ENCODE measurements at regions not wholly inside any gene's neighbourhood (a gene's known extent, or its start where the extent isn't known, plus 50 kb on each side); places are given as distances from the start of the nearest gene placed in this dataset.

- DNase-seq = no peak
Measured at GRCh38 chr4:33592701-33593100, 2651.6 kb downstream of the ARAP2 start.

DNA sequence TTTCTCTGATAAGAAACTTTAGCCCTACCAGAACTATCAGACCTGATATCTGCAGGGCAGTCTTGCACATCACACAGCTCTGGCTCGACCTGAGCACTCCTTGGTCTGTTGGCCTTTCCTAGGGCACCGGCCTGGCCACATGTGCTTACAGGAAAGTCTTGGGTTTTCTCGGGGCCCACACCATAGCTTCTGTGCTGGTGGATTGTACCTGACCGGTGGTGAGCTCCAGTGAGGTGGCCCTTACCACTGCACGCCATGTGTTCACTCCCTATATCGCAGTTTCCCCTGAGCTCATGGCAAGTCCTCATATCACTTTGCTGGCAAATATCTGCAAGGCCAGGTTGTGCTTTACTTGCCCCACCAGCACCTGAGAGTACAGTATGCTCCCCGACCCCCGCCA is 2637.4 kb downstream of the ARAP2 start:
- no peak for DNase-seq

DNA sequence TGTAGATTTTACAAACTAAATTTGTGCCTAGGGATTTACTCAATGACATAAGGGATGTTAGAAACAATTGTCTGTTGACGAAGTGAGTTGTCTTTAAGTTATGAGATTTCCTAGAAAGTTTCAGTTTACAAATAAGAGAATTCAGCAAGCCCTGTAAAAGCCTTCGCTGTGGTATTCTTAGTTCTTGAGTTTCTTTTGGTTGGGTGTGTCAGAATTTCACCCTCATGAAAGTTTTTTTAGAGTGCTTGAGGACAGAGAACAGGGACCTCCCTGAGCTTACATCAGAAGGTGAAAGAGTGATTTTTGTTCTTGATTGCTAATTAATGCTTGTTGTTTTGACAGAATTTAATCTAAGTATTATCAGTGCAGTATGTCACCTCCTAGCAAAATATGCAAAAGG is 2628.2 kb downstream of the ARAP2 start:
- no peak for DNase-seq

GRCh38 chr4:33625748-33626147 is 2618.6 kb downstream of the ARAP2 start:
- DNase-seq = no peak

DNA sequence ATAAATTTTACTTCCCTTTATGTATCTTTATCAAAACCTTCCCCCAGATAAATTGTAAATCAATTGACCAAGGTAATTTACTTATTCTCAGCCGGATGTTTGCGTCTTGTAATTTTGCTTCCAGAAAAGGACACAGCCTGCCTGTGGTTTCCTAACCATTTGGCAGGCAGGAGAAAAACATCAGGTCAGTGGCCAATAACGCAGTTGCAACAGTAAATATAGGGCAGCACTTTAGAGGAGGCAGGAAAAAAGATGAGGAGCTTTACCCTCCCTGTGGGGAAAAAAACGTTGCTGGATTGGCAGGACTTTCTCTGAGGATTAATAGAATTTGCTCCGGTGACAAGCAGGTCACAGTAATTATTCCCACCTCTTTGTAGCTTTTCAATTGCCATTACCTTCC is 2618.1 kb downstream of the ARAP2 start:
- no peak for DNase-seq

DNA sequence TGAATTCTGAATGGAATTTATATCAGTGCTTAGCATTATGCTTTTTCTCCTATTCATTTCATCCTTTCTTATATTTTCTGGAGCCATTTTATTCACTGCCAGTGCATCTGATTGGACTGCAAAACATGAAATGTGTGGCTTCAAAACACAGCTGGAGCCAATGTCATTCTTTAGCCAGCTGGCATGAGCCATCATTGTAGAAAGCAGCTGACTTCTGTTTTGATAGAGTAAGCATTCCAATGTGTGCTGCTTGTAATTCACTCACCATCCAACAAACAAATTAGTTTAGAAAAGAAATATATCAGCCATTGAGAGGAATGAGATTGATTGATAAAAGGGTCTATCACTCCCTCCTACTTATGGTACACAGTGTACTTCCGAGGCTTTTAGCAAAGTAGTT is 2616.0 kb downstream of the ARAP2 start:
- peak; percentile 55 for DNase-seq

DNA sequence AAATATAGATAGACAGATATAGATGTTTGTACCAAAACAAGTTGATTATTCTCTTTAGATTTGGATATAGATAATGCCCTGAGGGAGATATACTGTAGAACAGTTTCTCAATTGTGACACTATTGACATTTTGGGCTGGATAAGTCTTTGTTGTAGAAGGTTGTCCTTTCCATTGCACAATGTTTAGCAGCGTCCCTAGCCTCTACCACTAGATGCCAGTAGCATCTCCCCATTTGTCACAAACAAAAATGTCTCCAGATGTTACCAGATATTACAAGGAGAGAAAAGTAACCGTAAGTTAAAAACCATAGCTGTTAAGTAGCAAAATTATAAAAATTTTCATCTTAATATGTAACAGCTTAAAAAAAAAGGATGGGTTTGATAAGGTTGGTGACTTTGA is 2595.3 kb downstream of the ARAP2 start:
- no peak for DNase-seq

- no peak for DNase-seq
Measured at GRCh38 chr4:33649471-33649870, 2594.8 kb downstream of the ARAP2 start.

DNA sequence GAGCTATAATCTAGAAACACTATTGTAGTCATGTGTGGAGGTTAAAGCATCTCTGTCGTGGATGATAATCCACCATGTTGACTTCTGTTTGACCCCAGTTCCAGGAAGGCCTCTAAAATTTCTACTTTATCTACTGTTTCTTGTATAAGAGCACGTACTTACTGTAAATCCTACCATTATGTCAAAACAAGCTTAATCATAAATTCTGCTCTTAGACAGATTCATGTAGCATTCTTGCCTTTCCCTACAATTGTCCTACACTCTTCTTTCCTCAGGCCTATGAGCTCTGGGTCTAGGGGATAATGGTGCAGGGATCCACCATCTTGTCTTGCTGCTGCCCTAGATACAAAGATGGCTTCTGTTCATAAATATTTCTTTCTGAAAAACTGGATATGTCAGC is 2594.3 kb downstream of the ARAP2 start:
- no peak for DNase-seq

DNA sequence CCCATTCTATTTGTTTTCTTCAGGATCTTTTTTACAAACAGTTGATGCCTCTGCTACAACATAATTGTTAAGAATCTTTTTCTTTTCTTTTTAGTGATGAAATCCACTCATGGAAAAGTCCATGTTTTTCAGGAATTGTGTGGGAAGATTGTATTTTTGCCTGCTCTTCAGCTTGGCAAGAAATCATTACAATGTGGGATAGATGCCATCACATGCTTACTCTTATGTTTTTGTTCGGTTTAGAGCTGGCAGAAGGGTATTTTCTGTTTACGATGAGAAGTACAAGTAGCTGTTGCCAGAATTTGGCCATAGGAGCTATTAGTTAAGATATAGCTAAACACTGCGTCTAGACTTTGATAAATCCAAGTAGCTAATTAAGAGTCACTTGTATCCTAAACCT is 2585.3 kb downstream of the ARAP2 start:
- no peak for DNase-seq

GRCh38 chr4:33661636-33662035 is 2582.7 kb downstream of the ARAP2 start:
- DNase-seq = no peak

GRCh38 chr4:33685939-33686338 is 2558.4 kb downstream of the ARAP2 start:
- DNase-seq = no peak

DNA sequence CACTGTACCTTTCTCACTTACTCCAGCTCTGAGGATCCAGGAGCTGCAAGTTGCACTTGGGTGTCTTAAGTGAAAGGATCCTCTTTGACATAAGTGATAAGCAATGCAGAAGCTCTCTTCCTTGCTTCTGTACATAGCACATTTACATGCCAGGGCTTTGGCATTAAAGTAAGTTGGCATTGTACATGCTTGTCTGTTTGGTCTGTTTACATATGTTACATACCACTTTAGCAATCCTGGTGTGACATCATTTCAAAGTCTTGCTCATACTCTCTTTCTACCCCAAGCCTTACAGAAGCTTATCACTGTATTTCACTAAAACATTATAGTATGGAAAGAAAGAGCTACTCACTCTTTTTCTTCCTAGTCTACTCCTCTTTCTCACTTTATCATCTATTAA is 2548.3 kb downstream of the ARAP2 start:
- no peak for DNase-seq

DNA sequence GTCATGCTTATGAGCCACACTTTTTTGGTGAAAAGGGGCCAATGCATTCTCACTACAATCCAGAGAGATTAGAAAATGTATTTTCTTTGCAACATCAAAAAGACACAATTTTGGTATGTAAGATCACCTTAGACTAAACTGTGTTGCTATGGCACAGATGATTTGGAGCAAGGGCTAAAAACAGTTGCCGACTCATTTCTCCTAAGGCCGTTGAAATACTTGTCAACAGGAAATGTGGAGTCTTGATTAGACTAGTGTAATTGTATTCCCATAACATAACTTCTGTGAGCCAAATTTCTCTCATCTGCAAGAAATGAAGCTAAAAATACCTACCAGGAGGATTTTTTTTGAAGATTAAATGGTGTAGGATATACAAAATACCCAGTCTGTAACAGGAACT is 2547.7 kb downstream of the ARAP2 start:
- DNase-seq = no peak

DNA sequence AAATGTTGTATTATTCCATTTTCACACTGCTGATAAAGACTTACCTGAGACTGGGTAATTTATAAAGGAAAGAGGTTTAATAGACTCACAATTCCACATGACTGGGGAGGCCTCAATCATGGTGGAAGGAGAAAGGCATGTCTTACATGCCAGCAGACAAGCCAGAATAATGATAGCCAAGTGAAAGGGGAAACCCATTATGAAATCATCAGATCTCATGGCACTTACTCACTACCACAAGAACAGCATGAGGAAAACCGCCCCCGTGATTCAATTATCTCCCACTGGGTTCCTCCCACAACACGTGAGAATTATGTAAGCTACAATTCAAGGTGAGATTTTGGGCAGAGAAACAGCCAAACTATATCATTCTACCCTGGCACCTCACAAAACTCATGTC is 2535.1 kb downstream of the ARAP2 start:
- DNase-seq = no peak

GRCh38 chr4:33711826-33712225 is 2532.5 kb downstream of the ARAP2 start:
- no peak for DNase-seq

GRCh38 chr4:33714971-33715370 is 2529.3 kb downstream of the ARAP2 start:
- DNase-seq = no peak

- no peak for DNase-seq
Measured at GRCh38 chr4:33715841-33716395, 2528.4 kb downstream of the ARAP2 start.

DNA sequence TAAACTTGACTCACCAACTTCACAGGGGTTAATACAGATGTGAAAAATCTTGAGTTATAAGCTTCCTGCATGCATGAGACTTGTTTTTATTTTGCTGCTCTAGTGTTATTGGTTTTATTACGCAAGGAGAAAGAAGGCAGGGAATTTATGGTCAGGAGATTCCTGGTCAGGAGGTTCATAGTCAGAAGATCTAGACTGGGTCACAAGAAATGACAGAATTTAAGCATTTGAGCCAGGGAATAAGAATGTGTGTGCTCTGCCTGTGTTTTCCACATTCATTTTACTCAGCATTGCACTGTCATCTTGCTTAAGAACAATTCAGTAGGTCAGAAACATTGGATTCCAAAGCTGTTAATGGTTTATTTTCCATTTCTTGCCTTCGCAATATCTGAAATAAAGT is 2522.1 kb downstream of the ARAP2 start:
- DNase-seq = no peak

DNA sequence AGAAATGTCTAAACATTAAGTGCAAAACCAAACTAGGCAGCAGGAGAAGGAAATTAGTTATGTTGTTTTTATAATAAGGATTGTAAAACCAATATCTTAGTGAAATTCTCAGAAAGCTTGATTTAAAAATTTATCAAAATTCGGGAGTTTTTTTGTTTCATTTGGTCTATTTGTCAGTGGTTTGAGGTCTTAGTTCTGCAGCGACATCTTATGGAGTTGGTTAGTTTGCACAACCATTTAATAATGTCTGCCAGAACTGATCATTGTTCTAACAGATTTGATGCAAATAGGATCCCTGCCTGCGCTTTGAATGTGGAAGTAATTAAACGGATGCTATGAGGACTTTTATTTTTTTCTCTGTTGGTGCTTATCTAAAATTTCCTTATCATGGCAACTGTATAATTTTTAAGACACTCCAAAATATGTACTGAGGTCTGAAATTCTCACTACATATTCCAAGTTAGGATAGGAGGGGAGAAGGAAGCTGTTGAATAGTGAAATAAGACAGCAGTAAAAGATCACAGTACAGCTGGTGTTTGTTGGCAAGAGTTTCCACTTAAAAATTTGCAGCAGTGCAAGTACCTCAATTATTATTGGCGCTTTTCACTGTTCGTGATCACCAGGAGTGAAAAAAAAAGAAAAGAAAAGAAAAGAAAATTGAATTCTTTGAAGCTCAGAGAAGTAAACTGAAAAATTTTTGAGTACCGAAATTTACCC is 2521.4 kb downstream of the ARAP2 start:
- DNase-seq = no peak

DNA sequence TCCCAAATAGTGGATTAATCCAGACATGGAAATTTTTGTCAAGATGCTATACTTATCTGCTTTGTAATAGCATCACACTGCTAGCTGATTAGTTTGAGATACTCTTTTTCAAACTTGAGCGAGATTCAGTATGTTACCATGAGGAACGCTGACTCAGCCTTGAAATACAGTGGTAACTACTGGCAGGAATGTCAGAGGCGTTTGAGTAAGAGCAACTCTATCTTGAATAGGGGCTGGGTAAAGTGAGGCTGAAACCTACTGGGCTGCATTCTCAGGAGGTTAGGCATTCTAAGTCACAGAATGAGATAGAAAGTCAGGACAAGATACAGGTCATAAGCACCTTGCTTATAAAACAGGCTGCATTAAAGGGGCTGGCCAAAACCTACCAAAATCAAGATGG is 2519.6 kb downstream of the ARAP2 start:
- DNase-seq = no peak

GRCh38 chr4:33725861-33726260 is 2518.5 kb downstream of the ARAP2 start:
- DNase-seq = no peak

DNA sequence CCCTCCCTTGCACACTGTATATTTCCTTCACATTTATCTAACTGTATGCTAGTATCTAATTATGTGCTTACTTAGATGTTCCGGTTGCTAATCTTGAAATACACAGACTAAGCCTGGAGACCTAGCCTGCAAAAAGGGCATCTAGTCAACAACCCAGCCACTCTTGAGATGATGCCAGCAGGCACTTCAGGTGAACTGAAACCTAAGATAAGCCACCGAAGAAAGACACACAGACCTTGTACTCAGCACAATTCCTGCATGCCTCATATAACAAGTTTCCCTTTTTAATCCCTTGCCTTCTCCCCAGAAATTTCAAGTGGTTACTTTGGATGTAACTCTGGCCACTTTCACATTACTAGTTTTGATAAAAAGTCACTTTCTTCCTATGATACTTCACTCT is 2506.6 kb downstream of the ARAP2 start:
- DNase-seq = no peak

DNA sequence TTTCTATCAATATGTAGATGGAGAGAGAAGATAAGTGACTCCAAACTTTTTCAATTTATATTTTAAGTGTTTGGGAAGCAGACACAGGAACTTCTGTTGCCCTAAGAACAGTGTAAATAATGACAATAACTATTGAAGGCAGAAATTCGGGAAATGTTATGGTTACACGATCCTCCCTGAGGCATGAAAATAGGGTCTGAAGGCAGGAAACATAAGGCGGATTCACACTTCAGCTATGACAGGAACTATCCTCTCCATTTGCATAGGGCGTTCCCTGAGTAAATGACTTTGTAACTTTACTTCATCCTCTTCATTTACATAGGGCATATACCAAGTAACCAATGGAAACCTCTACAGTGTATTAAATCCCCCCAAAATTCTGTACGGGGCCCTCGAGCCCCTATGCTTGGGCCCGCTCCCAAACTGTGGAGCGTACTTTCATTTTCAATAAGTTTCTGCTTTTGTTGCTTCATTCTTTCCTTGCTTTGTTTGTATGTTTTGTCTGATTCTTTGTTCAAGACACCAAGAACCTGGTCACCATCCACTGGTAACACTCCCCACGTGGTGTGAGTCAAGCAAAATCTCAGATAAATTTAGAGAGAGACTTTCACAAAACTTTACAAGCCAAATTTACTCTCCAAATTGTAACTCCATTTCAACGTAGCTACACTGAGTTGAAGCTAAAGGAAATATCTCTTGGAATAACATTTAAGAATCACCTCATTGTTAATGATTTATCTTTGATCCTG is 2504.3 kb downstream of the ARAP2 start:
- no peak for DNase-seq

Data from right forelimb (tissue), 1 donor.